ENCODE measurements at regions not wholly inside any gene's neighbourhood (a gene's known extent, or its start where the extent isn't known, plus 50 kb on each side); places are given as distances from the start of the nearest gene placed in this dataset.
"Not testable (repeated sequence)": the region's sequence is repeated elsewhere in the genome, so short reads cannot be mapped to it uniquely, and the experiment has no call there.

- no peaks in the 10 kb centered on the region for H3K9me3 ChIP-seq (ENCODE audit: control insufficient read depth in 5 of 5, low read length in 5 of 5)
- no peak overlapping the region for H3K27ac ChIP-seq (ENCODE audit: low read depth, low read length)
- H3K36me3 ChIP-seq (ENCODE audit: control insufficient read depth in 5 of 5, insufficient read depth in 5 of 5, low read length in 5 of 5) = no peaks in the 10 kb centered on the region
- H3K4me1 ChIP-seq (ENCODE audit: control insufficient read depth in 5 of 5, insufficient read depth in 5 of 5, low read length in 5 of 5) = no peaks in the 10 kb centered on the region
- no peak overlapping the region for H3K9ac ChIP-seq (ENCODE audit: low read length in 5 of 5)
- H3K27me3 ChIP-seq (ENCODE audit: control insufficient read depth in 5 of 5, insufficient read depth in 4 of 5, low read length in 5 of 5) = no peaks in the 10 kb centered on the region
- no peak overlapping the region for H3K4me3 ChIP-seq (ENCODE audit: low read depth in 1 of 5, low read length in 5 of 5)
These were observed 89.3 kb downstream of the MAD2L1 start for GRCh38 chr4:119977076-119977940.

- Histone ChIP-seq H3K27ac (ENCODE audit: low read depth, low read length) (no peak overlapping the region), H3K4me1 (ENCODE audit: control insufficient read depth in 5 of 5, insufficient read depth in 5 of 5, low read length in 5 of 5) (no peaks in the 10 kb centered on the region), H3K27me3 (ENCODE audit: control insufficient read depth in 5 of 5, insufficient read depth in 4 of 5, low read length in 5 of 5) (no peaks in the 10 kb centered on the region), H3K4me3 (ENCODE audit: low read depth in 1 of 5, low read length in 5 of 5) (no peak overlapping the region), H3K36me3 (ENCODE audit: control insufficient read depth in 5 of 5, insufficient read depth in 5 of 5, low read length in 5 of 5) (no peaks in the 10 kb centered on the region), H3K9ac (ENCODE audit: low read length in 5 of 5) (no peak overlapping the region), H3K9me3 (ENCODE audit: control insufficient read depth in 5 of 5, low read length in 5 of 5) (no peaks in the 10 kb centered on the region)
These were observed 95.1 kb downstream of the MAD2L1 start for GRCh38 chr4:119971431-119972084.

GRCh38 chr4:119962631-119963030, 104.0 kb downstream of the MAD2L1 start:
- Histone ChIP-seq H3K27me3 (ENCODE audit: control insufficient read depth in 5 of 5, insufficient read depth in 4 of 5, low read length in 5 of 5) (no peaks in the 10 kb centered on the region), H3K9ac (ENCODE audit: low read length in 5 of 5) (no peak overlapping the region)

GRCh38 chr4:119958983-119959382, 107.7 kb downstream of the MAD2L1 start:
- Histone ChIP-seq H3K4me1 (ENCODE audit: control insufficient read depth in 5 of 5, insufficient read depth in 5 of 5, low read length in 5 of 5) (no peaks in the 10 kb centered on the region), H3K27me3 (ENCODE audit: control insufficient read depth in 5 of 5, insufficient read depth in 4 of 5, low read length in 5 of 5) (no peaks in the 10 kb centered on the region), H3K27ac (ENCODE audit: low read depth, low read length) (no peak overlapping the region), H3K9ac (ENCODE audit: low read length in 5 of 5) (no peak overlapping the region), H3K36me3 (ENCODE audit: control insufficient read depth in 5 of 5, insufficient read depth in 5 of 5, low read length in 5 of 5) (no peaks in the 10 kb centered on the region), H3K4me3 (ENCODE audit: low read depth in 1 of 5, low read length in 5 of 5) (no peak overlapping the region), H3K9me3 (ENCODE audit: control insufficient read depth in 5 of 5, low read length in 5 of 5) (no peaks in the 10 kb centered on the region)

More at GRCh38 chr4:119962631-119963030, 104.0 kb downstream of the MAD2L1 start:
- Histone ChIP-seq H3K36me3 (ENCODE audit: control insufficient read depth in 5 of 5, insufficient read depth in 5 of 5, low read length in 5 of 5) (no peaks in the 10 kb centered on the region), H3K4me3 (ENCODE audit: low read depth in 1 of 5, low read length in 5 of 5) (no peak overlapping the region), H3K27ac (ENCODE audit: low read depth, low read length) (no peak overlapping the region), H3K4me1 (ENCODE audit: control insufficient read depth in 5 of 5, insufficient read depth in 5 of 5, low read length in 5 of 5) (no peaks in the 10 kb centered on the region), H3K9me3 (ENCODE audit: control insufficient read depth in 5 of 5, low read length in 5 of 5) (no peaks in the 10 kb centered on the region)

GRCh38 chr4:119955256-119955655, 111.4 kb downstream of the MAD2L1 start:
- Histone ChIP-seq H3K27me3 (ENCODE audit: control insufficient read depth in 5 of 5, insufficient read depth in 4 of 5, low read length in 5 of 5) (no peaks in the 10 kb centered on the region), H3K9ac (ENCODE audit: low read length in 5 of 5) (no peak overlapping the region), H3K36me3 (ENCODE audit: control insufficient read depth in 5 of 5, insufficient read depth in 5 of 5, low read length in 5 of 5) (no peaks in the 10 kb centered on the region), H3K27ac (ENCODE audit: low read depth, low read length) (no peak overlapping the region), H3K4me1 (ENCODE audit: control insufficient read depth in 5 of 5, insufficient read depth in 5 of 5, low read length in 5 of 5) (no peaks in the 10 kb centered on the region), H3K9me3 (ENCODE audit: control insufficient read depth in 5 of 5, low read length in 5 of 5) (no peaks in the 10 kb centered on the region), H3K4me3 (ENCODE audit: low read depth in 1 of 5, low read length in 5 of 5) (no peak overlapping the region)

GRCh38 chr4:119954487-119954886, 112.2 kb downstream of the MAD2L1 start:
- H3K9me3 ChIP-seq (ENCODE audit: control insufficient read depth in 5 of 5, low read length in 5 of 5); H3K4me3 ChIP-seq (ENCODE audit: low read depth in 1 of 5, low read length in 5 of 5); H3K4me1 ChIP-seq (ENCODE audit: control insufficient read depth in 5 of 5, insufficient read depth in 5 of 5, low read length in 5 of 5); H3K9ac ChIP-seq (ENCODE audit: low read length in 5 of 5); H3K36me3 ChIP-seq (ENCODE audit: control insufficient read depth in 5 of 5, insufficient read depth in 5 of 5, low read length in 5 of 5); H3K27me3 ChIP-seq (ENCODE audit: control insufficient read depth in 5 of 5, insufficient read depth in 4 of 5, low read length in 5 of 5); H3K27ac ChIP-seq (ENCODE audit: low read depth, low read length): not testable (repeated sequence)

- Histone ChIP-seq H3K9ac (ENCODE audit: low read length in 5 of 5) (no peak overlapping the region), H3K27me3 (ENCODE audit: control insufficient read depth in 5 of 5, insufficient read depth in 4 of 5, low read length in 5 of 5) (no peaks in the 10 kb centered on the region), H3K4me3 (ENCODE audit: low read depth in 1 of 5, low read length in 5 of 5) (no peak overlapping the region), H3K27ac (ENCODE audit: low read depth, low read length) (no peak overlapping the region), H3K9me3 (ENCODE audit: control insufficient read depth in 5 of 5, low read length in 5 of 5) (no peaks in the 10 kb centered on the region), H3K36me3 (ENCODE audit: control insufficient read depth in 5 of 5, insufficient read depth in 5 of 5, low read length in 5 of 5) (no peaks in the 10 kb centered on the region), H3K4me1 (ENCODE audit: control insufficient read depth in 5 of 5, insufficient read depth in 5 of 5, low read length in 5 of 5) (no peaks in the 10 kb centered on the region)
These were observed 120.3 kb downstream of the MAD2L1 start for GRCh38 chr4:119946359-119946758.

- Histone ChIP-seq H3K4me1 (ENCODE audit: control insufficient read depth in 5 of 5, insufficient read depth in 5 of 5, low read length in 5 of 5) (no peaks in the 10 kb centered on the region), H3K36me3 (ENCODE audit: control insufficient read depth in 5 of 5, insufficient read depth in 5 of 5, low read length in 5 of 5) (no peaks in the 10 kb centered on the region), H3K9me3 (ENCODE audit: control insufficient read depth in 5 of 5, low read length in 5 of 5) (no peaks in the 10 kb centered on the region), H3K9ac (ENCODE audit: low read length in 5 of 5) (no peak overlapping the region), H3K4me3 (ENCODE audit: low read depth in 1 of 5, low read length in 5 of 5) (no peak overlapping the region), H3K27me3 (ENCODE audit: control insufficient read depth in 5 of 5, insufficient read depth in 4 of 5, low read length in 5 of 5) (no peaks in the 10 kb centered on the region), H3K27ac (ENCODE audit: low read depth, low read length) (no peak overlapping the region)
These were observed 123.8 kb downstream of the MAD2L1 start for GRCh38 chr4:119942806-119943205.

- H3K4me1 ChIP-seq (ENCODE audit: control insufficient read depth in 5 of 5, insufficient read depth in 5 of 5, low read length in 5 of 5) = no peaks in the 10 kb centered on the region
- H3K27ac ChIP-seq (ENCODE audit: low read depth, low read length) = no peak overlapping the region
- H3K9ac ChIP-seq (ENCODE audit: low read length in 5 of 5) = no peak overlapping the region
- H3K36me3 ChIP-seq (ENCODE audit: control insufficient read depth in 5 of 5, insufficient read depth in 5 of 5, low read length in 5 of 5) = no peaks in the 10 kb centered on the region
- H3K4me3 ChIP-seq (ENCODE audit: low read depth in 1 of 5, low read length in 5 of 5) = no peak overlapping the region
- H3K27me3 ChIP-seq (ENCODE audit: control insufficient read depth in 5 of 5, insufficient read depth in 4 of 5, low read length in 5 of 5) = no peaks in the 10 kb centered on the region
- no peaks in the 10 kb centered on the region for H3K9me3 ChIP-seq (ENCODE audit: control insufficient read depth in 5 of 5, low read length in 5 of 5)
These were observed 126.1 kb downstream of the MAD2L1 start for GRCh38 chr4:119940557-119940956.

All from subcutaneous abdominal adipose tissue (tissue), 5 donors.